GM23338 (cell line): ENCODE measurements at regions not wholly inside any gene's neighbourhood (a gene's known extent, or its start where the extent isn't known, plus 50 kb on each side); places are given as distances from the start of the nearest gene placed in this dataset.

Experiments
- ATAC-seq: fragments of 200-7000 bp; cut with Tn5 transposase; 3 replicates; pipeline ENCODE4 v1.9.1; 2020
- DNase-seq: peaks from one replicate; pipeline ENCODE4 v3.0.0-alpha.2; 2015; ENCODE audit warnings: low spot score
- H2AFZ ChIP-seq: fragments of 200-600 bp; sonication (generic); 2 replicates; pipeline ENCODE4 v1.8.0; 2016; ENCODE audit warnings: antibody characterized with exemption, mild to moderate bottlenecking, moderate library complexity
- H3F3A ChIP-seq: fragments of 200-600 bp; sonication (generic); replicated peaks from 2 replicates; pipeline ENCODE4 v1.8.0; 2017; ENCODE audit warnings: antibody characterized with exemption, mixed run types, low read depth
- H3K27ac ChIP-seq: fragments of 200-600 bp; sonication (generic); 2 replicates; pipeline ENCODE4 v1.6.1; 2016; ENCODE audit warnings: low read depth
- H3K27me3 ChIP-seq: fragments of 200-600 bp; sonication (generic); 2 replicates; pipeline ENCODE4 v1.8.0; 2016; ENCODE audit warnings: mild to moderate bottlenecking, mixed run types, moderate library complexity; ENCODE audit not compliant: insufficient read depth
- H3K36me3 ChIP-seq: fragments of 200-600 bp; sonication (generic); 2 replicates; pipeline ENCODE4 v1.8.0; 2016; ENCODE audit warnings: mild to moderate bottlenecking; ENCODE audit not compliant: insufficient read depth
- H3K4me1 ChIP-seq: fragments of 200-600 bp; sonication (generic); 2 replicates; pipeline ENCODE4 v1.8.0; 2016; ENCODE audit warnings: mild to moderate bottlenecking, moderate library complexity; ENCODE audit not compliant: insufficient read depth
- H3K4me2 ChIP-seq: fragments of 200-600 bp; sonication (generic); 2 replicates; pipeline ENCODE4 v1.7.1; 2017; ENCODE audit warnings: mixed run types
- H3K4me3 ChIP-seq: fragments of 200-600 bp; sonication (generic); 2 replicates; pipeline ENCODE4 v1.6.1; 2016; ENCODE audit warnings: mixed run types
- H3K79me2 ChIP-seq: fragments of 200-600 bp; sonication (generic); replicated peaks from 2 replicates; pipeline ENCODE4 v1.8.0; 2017; ENCODE audit warnings: mild to moderate bottlenecking; ENCODE audit not compliant: insufficient read depth
- H3K9me2 ChIP-seq: fragments of 200-600 bp; sonication (generic); 2 replicates; pipeline ENCODE4 v1.8.0; 2017; ENCODE audit not compliant: insufficient read depth
- H4K20me1 ChIP-seq: fragments of 200-600 bp; sonication (generic); replicated peaks from 2 replicates; pipeline ENCODE4 v1.8.0; 2017; ENCODE audit warnings: mild to moderate bottlenecking; ENCODE audit not compliant: insufficient read depth
- H3K27ac Mint-ChIP-seq: 2 replicates; pipeline ENCODE4 v1.8.0; 2020; ENCODE audit warnings: inconsistent platforms, mild to moderate bottlenecking, moderate library complexity, mixed read lengths
- H3K27me3 Mint-ChIP-seq: 3 replicates; pipeline ENCODE4 v1.8.0; 2022; ENCODE audit warnings: low read depth, mild to moderate bottlenecking, moderate library complexity, mixed read lengths, inconsistent platforms; ENCODE audit not compliant: insufficient read depth, poor library complexity
- H3K36me3 Mint-ChIP-seq: 3 replicates; pipeline ENCODE4 v1.8.0; 2021; ENCODE audit warnings: low read depth, mild to moderate bottlenecking, inconsistent platforms, moderate library complexity, mixed read lengths
- H3K4me1 Mint-ChIP-seq: 3 replicates; pipeline ENCODE4 v1.8.0; 2020; ENCODE audit warnings: mild to moderate bottlenecking, inconsistent platforms, mixed read lengths
- H3K4me3 Mint-ChIP-seq: 3 replicates; pipeline ENCODE4 v1.8.0; 2021; ENCODE audit warnings: moderate library complexity, mild to moderate bottlenecking, inconsistent platforms, mixed read lengths
- H3K9me3 Mint-ChIP-seq: 3 replicates; pipeline ENCODE4 v1.8.0; 2020; ENCODE audit warnings: moderate library complexity, mild to moderate bottlenecking, inconsistent platforms, mixed read lengths
- CREB1 ChIP-seq: fragments of 250-450 bp; sonication (Bioruptor Pico); IDR thresholded peaks from 2 replicates; pipeline ENCODE4 v1.5.0; 2020; ENCODE audit warnings: low read depth, mild to moderate bottlenecking, moderate library complexity
- EZH2phosphoT487 ChIP-seq: fragments of 200-600 bp; sonication (generic); IDR thresholded peaks from one replicate; pipeline ENCODE4 v1.8.1; 2018; ENCODE audit warnings: antibody characterized with exemption; ENCODE audit not compliant: unreplicated experiment
- JUNB ChIP-seq: IDR thresholded peaks from one replicate; pipeline ENCODE4 v1.6.1; 2016; ENCODE audit warnings: antibody characterized with exemption; ENCODE audit not compliant: unreplicated experiment
- STAT1 ChIP-seq: IDR thresholded peaks from one replicate; pipeline ENCODE4 v1.6.1; 2016; ENCODE audit warnings: antibody characterized with exemption; ENCODE audit not compliant: unreplicated experiment
- ZNF114 ChIP-seq: fragments of 250-450 bp; sonication (Bioruptor Pico); IDR thresholded peaks from 2 replicates; pipeline ENCODE4 v1.5.0; 2020; ENCODE audit warnings: mild to moderate bottlenecking, moderate library complexity
- ZNF331 ChIP-seq: fragments of 250-450 bp; sonication (Bioruptor Pico); IDR thresholded peaks from 2 replicates; pipeline ENCODE4 v1.5.0; 2020; ENCODE audit warnings: low read depth, mild to moderate bottlenecking, moderate library complexity
- TF ChIP-seq, protein P1 (sequence below), 2 experiments: fragments of 200-600 bp in 1 of 2; sonication (generic) in 1 of 2; conservative IDR thresholded peaks; 2 replicates each; pipeline versions ENCODE4 v1.5.1 to v1.6.1; 2016 to 2017; ENCODE audit warnings: antibody characterized with exemption in 2 of 2, low read depth in 2 of 2, mild to moderate bottlenecking in 2 of 2, moderate library complexity in 1 of 2
- TF ChIP-seq, protein P2 (sequence below): IDR thresholded peaks from one replicate; pipeline ENCODE4 v1.6.1; 2018; ENCODE audit warnings: antibody characterized with exemption; ENCODE audit not compliant: unreplicated experiment
- TF ChIP-seq, protein P3 (sequence below): IDR thresholded peaks from 2 replicates; pipeline ENCODE4 v1.6.1; 2016; ENCODE audit warnings: antibody characterized with exemption
- TF ChIP-seq, protein P4 (sequence below): fragments of 250-450 bp; sonication (Bioruptor Pico); IDR thresholded peaks from 2 replicates; pipeline ENCODE4 v1.5.0; 2020; ENCODE audit warnings: mild to moderate bottlenecking, moderate library complexity

DNA sequence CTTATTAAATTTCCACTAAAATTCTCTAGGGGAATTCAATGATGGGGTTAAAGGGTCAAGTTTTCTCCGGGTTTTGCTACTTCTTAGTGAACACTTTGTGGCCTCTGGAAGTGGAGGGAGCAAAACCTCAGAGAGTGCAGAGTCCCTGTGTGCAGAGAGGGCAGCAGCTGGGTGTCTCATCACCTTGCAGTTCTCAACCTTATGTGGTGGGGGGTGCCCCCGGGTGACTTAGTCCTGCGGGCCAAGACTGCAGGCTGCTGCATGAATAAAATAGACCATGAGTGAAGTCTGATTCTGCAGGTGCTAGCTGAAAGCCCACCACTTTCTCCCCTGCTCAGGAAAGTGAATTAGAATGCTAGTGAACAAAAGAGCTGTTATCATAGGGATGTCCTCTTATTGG lies 191.6 kb downstream of the DLEU7 start (continued):
- TF ChIP-seq, protein P1, sequence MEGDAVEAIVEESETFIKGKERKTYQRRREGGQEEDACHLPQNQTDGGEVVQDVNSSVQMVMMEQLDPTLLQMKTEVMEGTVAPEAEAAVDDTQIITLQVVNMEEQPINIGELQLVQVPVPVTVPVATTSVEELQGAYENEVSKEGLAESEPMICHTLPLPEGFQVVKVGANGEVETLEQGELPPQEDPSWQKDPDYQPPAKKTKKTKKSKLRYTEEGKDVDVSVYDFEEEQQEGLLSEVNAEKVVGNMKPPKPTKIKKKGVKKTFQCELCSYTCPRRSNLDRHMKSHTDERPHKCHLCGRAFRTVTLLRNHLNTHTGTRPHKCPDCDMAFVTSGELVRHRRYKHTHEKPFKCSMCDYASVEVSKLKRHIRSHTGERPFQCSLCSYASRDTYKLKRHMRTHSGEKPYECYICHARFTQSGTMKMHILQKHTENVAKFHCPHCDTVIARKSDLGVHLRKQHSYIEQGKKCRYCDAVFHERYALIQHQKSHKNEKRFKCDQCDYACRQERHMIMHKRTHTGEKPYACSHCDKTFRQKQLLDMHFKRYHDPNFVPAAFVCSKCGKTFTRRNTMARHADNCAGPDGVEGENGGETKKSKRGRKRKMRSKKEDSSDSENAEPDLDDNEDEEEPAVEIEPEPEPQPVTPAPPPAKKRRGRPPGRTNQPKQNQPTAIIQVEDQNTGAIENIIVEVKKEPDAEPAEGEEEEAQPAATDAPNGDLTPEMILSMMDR (conservative IDR thresholded peaks at IDR 0.05; ENCODE audit: low read depth in 2 of 2), result no peak
- TF ChIP-seq ZNF114, result no peak
- TF ChIP-seq EZH2phosphoT487, result no peak
- TF ChIP-seq JUNB, result no peak
- TF ChIP-seq CREB1, result no peak
- TF ChIP-seq, protein P2, sequence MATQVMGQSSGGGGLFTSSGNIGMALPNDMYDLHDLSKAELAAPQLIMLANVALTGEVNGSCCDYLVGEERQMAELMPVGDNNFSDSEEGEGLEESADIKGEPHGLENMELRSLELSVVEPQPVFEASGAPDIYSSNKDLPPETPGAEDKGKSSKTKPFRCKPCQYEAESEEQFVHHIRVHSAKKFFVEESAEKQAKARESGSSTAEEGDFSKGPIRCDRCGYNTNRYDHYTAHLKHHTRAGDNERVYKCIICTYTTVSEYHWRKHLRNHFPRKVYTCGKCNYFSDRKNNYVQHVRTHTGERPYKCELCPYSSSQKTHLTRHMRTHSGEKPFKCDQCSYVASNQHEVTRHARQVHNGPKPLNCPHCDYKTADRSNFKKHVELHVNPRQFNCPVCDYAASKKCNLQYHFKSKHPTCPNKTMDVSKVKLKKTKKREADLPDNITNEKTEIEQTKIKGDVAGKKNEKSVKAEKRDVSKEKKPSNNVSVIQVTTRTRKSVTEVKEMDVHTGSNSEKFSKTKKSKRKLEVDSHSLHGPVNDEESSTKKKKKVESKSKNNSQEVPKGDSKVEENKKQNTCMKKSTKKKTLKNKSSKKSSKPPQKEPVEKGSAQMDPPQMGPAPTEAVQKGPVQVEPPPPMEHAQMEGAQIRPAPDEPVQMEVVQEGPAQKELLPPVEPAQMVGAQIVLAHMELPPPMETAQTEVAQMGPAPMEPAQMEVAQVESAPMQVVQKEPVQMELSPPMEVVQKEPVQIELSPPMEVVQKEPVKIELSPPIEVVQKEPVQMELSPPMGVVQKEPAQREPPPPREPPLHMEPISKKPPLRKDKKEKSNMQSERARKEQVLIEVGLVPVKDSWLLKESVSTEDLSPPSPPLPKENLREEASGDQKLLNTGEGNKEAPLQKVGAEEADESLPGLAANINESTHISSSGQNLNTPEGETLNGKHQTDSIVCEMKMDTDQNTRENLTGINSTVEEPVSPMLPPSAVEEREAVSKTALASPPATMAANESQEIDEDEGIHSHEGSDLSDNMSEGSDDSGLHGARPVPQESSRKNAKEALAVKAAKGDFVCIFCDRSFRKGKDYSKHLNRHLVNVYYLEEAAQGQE, result no peak

DNA sequence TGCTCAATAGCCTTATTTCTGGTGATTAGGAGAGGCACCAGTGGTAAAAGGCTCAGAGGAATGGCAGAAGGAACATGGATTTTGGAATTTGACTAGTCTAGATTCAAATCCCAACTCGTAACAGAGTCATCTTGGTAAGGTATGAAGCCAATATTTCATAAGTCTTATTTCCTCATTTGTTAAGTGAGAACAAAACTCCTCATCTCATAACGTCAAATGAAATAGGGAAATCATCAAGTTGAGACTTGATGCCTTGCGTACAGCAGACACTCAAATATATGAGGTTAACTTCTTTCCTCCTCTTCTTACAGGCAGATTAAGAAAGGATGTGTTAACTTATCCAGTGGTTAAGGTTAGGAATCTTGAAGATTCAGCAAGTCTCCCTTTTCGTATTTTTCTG lies 189.2 kb downstream of the DLEU7 start:
- H3K9me3 Mint-ChIP-seq, result no peaks in the 10 kb centered on the region
- Histone ChIP-seq H3K4me2 (no peak overlapping the region), H3K79me2 (no peaks in the 10 kb centered on the region), H3K9me2 (peaks cover 6% of the 10 kb centered on the region; the same call in 1 of the 2 replicates), H2AFZ (no peak overlapping the region), H3K4me1 (0 out of 2 replicates have a peak, but pooled peaks cover 7% of the 10 kb centered on the region), H3K36me3 (no peaks in the 10 kb centered on the region), H3K4me3 (no peak overlapping the region), H3F3A (no peaks in the 10 kb centered on the region), H3K27me3 (no peaks in the 10 kb centered on the region), H4K20me1 (no peaks in the 10 kb centered on the region), H3K27ac (no peak overlapping the region)
- peaks cover 2% of the 10 kb centered on the region for H3K27me3 Mint-ChIP-seq
- H3K36me3 Mint-ChIP-seq, result no peaks in the 10 kb centered on the region
- H3K4me3 Mint-ChIP-seq, result no peak overlapping the region
- H3K27ac Mint-ChIP-seq, result no peak overlapping the region
- H3K4me1 Mint-ChIP-seq, result peaks cover 9% of the 10 kb centered on the region; the same call in 2 of the 3 replicates
- TF ChIP-seq EZH2phosphoT487 (no peak), ZNF331 (CRISPR knock-in tag) (no peak), JUNB (no peak), CREB1 (no peak), STAT1 (no peak), ZNF114 (no peak)
- TF ChIP-seq, protein P1 (conservative IDR thresholded peaks at IDR 0.05; ENCODE audit: low read depth in 2 of 2), result no peak
- TF ChIP-seq, protein P3, sequence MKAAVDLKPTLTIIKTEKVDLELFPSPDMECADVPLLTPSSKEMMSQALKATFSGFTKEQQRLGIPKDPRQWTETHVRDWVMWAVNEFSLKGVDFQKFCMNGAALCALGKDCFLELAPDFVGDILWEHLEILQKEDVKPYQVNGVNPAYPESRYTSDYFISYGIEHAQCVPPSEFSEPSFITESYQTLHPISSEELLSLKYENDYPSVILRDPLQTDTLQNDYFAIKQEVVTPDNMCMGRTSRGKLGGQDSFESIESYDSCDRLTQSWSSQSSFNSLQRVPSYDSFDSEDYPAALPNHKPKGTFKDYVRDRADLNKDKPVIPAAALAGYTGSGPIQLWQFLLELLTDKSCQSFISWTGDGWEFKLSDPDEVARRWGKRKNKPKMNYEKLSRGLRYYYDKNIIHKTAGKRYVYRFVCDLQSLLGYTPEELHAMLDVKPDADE, result no peak
- TF ChIP-seq, protein P4, sequence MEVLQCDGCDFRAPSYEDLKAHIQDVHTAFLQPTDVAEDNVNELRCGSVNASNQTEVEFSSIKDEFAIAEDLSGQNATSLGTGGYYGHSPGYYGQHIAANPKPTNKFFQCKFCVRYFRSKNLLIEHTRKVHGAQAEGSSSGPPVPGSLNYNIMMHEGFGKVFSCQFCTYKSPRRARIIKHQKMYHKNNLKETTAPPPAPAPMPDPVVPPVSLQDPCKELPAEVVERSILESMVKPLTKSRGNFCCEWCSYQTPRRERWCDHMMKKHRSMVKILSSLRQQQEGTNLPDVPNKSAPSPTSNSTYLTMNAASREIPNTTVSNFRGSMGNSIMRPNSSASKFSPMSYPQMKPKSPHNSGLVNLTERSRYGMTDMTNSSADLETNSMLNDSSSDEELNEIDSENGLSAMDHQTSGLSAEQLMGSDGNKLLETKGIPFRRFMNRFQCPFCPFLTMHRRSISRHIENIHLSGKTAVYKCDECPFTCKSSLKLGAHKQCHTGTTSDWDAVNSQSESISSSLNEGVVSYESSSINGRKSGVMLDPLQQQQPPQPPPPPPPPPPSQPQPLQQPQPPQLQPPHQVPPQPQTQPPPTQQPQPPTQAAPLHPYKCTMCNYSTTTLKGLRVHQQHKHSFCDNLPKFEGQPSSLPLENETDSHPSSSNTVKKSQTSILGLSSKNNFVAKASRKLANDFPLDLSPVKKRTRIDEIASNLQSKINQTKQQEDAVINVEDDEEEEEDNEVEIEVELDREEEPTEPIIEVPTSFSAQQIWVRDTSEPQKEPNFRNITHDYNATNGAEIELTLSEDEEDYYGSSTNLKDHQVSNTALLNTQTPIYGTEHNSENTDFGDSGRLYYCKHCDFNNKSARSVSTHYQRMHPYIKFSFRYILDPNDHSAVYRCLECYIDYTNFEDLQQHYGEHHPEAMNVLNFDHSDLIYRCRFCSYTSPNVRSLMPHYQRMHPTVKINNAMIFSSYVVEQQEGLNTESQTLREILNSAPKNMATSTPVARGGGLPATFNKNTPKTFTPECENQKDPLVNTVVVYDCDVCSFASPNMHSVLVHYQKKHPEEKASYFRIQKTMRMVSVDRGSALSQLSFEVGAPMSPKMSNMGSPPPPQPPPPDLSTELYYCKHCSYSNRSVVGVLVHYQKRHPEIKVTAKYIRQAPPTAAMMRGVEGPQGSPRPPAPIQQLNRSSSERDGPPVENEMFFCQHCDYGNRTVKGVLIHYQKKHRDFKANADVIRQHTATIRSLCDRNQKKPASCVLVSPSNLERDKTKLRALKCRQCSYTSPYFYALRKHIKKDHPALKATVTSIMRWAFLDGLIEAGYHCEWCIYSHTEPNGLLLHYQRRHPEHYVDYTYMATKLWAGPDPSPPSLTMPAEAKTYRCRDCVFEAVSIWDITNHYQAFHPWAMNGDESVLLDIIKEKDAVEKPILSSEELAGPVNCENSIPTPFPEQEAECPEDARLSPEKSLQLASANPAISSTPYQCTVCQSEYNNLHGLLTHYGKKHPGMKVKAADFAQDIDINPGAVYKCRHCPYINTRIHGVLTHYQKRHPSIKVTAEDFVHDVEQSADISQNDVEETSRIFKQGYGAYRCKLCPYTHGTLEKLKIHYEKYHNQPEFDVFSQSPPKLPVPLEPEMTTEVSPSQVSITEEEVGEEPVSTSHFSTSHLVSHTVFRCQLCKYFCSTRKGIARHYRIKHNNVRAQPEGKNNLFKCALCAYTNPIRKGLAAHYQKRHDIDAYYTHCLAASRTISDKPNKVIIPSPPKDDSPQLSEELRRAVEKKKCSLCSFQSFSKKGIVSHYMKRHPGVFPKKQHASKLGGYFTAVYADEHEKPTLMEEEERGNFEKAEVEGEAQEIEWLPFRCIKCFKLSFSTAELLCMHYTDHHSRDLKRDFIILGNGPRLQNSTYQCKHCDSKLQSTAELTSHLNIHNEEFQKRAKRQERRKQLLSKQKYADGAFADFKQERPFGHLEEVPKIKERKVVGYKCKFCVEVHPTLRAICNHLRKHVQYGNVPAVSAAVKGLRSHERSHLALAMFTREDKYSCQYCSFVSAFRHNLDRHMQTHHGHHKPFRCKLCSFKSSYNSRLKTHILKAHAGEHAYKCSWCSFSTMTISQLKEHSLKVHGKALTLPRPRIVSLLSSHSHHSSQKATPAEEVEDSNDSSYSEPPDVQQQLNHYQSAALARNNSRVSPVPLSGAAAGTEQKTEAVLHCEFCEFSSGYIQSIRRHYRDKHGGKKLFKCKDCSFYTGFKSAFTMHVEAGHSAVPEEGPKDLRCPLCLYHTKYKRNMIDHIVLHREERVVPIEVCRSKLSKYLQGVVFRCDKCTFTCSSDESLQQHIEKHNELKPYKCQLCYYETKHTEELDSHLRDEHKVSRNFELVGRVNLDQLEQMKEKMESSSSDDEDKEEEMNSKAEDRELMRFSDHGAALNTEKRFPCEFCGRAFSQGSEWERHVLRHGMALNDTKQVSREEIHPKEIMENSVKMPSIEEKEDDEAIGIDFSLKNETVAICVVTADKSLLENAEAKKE (CRISPR knock-in tag), result no peak
- ATAC-seq (no peak), DNase-seq (no peak)
